LHCN-M2 (cell line): ENCODE measurements at regions not wholly inside any gene's neighbourhood (a gene's known extent, or its start where the extent isn't known, plus 50 kb on each side); places are given as distances from the start of the nearest gene placed in this dataset.

Source experiments
- DNase-seq: peaks from one replicate; pipeline ENCODE4 v3.0.0-alpha.2; 2012; ENCODE audit warnings: low read depth

DNA sequence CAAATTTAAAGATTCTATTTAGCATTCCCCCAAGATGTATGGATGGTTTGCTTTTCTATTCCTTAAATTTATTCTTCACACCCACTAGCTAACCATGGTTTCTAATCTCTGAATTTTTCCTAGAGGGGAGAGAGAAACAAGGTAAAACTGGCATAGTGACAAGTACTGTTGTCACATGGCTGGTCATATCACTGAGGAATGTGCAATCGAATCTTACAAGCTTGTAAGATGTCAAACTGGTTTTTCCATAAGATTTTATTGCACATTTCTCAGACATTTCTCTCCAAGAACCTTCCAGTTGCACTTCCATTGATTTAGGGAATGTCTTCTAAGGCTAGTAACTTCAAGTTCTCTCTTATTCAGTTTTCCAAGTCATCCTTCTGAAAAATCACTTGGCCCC, 89.8 kb downstream of the MBL2 start:
- DNase-seq, result no peak

DNA sequence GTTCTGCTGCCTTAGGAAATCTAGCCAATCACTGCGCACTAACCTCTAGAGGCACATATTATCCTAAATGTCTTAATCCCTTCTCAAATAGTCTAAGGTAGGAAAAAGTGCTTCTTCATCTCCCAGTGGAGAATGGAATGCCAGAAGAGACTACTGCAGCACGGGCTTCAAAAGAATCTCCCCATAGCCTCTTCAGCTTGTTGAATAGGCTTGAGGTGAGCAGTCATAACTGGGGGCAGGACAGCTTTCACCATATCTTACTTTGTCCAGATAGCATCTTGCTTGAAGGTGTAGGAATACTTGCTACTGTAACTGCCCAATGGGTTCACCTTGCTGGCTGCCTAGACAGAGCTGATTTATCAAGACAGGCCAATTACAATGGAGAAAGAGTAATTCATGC, 88.8 kb downstream of the MBL2 start:
- DNase-seq, result no peak

DNA sequence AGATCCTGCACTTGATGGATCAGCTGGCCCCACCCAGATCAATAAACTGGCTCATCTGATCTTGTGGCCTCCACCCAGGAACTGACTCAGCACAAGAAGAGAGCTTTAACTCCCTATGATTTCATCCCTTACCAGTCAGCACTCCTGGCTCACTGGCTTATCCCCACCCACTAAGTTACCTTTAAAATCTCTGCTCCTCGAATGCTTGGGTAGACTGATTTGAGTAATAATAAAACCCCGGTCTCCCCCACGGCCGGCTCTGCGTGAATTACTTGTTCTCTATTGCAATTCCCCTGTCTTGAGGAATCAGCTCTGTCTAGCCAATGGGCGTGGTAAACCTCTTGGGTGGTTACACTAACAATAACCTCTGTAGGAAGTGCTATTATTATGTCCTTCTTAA, 83.7 kb downstream of the MBL2 start:
- no peak for DNase-seq

DNA sequence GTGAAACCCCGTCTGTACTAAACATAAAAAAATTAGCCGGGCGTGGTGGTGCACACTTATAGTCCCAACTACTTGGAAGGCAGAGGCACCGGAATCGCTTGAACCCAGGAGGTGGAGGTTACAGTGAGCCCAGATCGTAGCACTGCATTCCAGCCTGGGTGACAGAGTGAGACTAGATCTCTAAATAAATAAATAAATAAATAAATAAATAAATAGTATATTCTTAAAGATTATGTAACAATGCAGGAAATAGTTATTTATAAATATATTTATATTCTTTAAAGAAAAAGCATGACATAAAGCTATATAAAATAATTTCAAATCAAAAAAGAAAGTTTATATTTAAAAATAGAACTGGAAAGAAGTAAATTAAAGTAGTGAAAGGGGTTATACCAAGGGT, 76.4 kb downstream of the MBL2 start:
- no peak for DNase-seq

DNA sequence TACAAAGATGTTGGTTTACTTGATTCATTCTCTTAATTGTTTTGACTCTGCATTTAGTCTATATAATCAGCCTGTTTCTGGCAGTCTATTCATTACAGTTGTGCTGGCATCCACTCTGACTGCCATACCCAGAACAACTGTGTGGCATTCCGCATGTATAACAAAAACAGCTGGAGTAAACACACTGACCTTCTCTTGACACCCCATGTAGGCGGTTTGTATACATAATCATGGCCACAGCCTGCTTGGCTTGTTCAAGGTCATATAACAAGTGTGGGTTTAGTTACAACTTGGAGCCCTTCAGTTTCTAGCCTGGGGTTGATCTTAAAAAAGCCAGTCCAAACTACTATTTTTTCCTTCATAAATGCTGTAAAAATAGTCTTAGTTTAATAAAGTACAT, 70.9 kb downstream of the MBL2 start:
- DNase-seq, result peak; percentile 51

DNA sequence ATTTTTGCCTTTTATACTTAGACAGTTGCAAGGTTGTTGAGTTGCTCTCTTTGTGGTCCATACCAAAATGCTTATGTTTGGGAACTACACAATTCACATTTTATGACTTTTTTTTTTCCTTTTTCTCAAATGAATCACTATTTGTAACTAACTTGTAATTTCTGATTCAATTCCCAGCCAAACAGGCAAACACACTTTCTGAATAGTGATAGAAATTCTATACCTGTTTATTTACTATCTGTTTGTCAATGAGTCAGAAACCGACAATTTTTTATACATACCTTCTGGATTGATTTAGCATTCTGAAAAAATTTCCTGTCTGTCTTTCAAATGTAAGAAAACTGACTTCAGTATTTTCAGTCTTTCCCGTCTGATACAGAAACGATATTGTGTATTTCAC, 69.1 kb downstream of the MBL2 start:
- DNase-seq, result peak; percentile 28

DNA sequence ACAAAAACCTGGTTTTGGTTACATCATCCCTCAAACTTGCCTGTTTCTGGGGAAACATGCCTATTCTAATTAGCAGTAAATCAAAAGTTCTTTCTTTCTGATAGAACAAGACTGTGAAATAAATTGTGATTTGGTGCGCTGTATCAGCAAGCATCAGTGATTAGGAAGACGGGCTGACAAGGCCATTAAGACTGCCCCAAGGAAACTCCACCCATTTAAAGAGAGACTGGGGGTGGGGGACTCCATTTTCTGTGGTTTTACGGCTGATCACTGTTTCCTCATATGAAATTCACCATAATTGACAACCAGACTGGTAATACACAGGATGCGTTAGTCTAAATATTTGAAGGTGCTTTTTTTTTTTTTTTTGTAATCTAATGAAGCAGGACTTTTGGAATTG, 68.7 kb downstream of the MBL2 start:
- peak; percentile 39 for DNase-seq

DNA sequence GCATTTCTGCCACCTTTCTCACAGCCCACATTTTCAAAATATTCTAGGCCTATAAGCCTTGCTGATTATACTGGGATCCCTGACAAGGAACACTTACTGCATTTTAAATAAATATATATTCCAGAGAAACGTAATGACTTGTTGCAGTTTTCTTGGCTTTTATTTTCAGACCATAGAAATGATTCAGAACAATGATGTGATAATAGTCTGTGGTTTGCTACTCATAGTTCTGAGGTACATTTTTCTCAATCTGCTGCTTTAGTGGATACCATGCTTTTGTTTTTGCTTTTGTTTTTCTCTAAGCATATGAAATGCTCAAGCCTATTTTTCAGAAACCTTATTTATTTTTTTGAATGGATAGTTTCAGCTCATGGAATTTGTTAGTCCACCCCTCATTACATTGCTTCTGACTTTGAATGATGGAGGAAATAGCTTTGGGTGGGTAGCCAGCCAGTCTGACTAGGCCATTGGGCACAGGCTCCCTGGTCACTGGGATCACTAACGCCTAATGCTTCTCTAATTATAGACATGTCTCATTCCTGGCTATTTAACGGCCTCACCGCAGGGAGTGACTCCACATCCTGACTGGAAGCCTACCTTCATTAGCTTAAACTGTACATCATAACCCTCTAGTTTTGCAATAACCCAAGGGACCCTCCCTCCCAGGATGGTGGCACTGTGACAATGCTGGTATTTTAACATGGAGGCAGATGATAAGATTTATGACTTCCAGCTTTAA, 66.1 kb downstream of the MBL2 start:
- peak; percentile 77 for DNase-seq
